NK-92 treated with Interleukin-12 subunit alpha and Interleukin-12 subunit beta, amount 100 ng/mL, for 24 hours (cell line): ENCODE measurements at regions not wholly inside any gene's neighbourhood (a gene's known extent, or its start where the extent isn't known, plus 50 kb on each side); places are given as distances from the start of the nearest gene placed in this dataset.

Experiments
- DNase-seq: peaks from one replicate; lab custom pipeline; 2025; lab: John Stamatoyannopoulos, UW

DNA sequence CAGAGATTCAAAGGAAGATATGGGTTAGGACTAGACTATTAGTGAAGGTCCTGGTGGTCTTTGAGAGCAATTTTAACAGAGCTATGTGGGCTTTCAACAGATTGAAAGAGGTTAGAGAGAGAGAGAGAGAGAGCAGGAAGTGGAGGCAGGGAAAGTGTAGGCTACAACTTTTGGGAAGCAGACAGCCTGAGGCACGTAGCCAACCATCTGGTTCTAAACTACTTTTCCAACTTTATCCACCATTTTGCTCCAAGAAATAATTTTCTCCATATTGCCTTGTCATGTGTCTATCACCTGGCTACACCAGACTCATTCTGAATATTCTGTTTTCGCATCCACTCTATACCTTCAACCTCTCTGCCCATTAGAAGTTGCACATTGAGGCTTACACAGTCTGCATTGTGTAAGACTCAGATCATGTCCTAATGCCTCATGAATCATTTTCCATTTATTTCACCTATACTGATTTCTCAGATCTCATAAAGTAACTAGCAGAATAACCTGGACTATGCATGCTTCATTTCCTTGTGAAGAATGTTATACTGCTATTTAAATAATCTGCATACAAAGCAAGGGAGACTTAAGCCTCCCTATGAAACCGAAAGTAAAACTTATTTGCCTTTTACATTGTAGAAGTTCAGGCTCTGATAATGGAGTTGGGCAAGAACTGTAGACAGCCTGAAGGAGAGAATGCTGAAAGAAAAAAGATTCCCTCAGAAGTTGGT is 235.6 kb downstream of the ELAVL2 start:
- no peak for DNase-seq

DNA sequence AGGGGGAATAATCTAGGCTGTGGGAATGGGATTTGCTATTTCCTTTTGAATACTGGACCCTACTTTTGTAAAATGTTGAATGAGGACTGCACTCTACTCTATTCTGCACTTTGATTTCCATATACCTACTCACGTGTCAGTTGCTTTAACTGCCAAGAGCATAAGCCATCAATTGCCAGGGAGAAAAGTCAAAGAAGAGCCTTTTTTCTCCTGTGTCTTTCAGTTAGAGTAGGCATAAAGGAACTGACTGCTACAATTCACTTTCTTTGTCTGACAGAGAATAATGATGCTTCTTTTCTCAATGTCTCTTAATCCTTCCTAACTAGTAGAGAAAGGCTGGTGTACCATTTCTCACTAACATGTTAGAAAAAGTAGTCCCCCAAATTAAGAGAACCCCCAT is 231.6 kb downstream of the ELAVL2 start:
- no peak for DNase-seq

DNA sequence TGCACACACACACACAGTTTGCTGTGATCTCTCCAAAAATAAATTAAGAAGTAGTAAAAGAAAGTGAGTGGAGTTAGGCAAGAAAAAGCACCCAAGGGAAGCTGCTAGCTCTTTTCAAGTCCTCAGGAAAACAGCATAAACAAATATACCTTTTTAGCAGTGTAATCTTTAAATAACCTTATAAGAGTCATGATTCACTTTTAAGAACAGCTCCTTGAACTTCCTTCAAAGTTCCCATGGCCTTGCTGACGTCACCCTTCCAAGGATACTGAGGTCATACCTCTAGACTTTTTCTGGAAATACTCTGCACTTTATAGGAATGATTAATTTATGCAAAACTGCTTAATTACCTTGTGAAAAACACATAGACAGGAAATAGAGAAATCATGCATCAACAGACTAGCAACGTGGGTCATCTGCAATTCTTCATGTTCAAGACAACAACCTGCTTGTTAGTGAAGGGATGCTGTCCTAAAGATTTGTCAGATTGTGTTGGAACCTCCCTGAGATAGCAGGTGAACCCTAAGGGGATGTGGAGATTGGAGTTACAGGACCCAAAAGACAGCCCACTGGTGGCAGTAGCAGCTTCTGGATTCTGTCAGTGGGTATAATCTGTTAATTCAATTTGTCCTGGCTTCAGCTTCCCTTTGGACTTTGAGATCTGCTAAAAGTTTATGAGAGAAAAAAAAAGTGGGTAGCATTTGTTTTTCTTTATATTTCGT is 229.0 kb downstream of the ELAVL2 start:
- no peak for DNase-seq

DNA sequence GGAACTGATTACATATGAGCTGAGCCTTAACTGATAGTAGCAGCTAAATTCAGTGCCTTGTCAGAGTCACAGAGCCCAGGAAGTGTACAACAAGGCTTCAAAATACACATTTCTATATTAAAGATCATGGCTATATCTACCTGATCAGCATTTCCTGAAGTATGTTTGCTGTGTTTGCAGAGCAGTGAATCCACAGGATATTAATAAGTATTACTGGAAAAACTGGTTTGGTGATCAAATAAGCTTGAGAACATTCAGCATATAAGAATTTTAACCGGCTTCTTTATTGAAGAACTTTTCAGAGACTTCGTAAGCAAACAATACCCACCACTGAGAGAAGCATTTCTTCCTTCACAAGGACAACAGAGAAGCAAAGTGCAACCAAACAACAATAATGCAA is 227.0 kb downstream of the ELAVL2 start:
- no peak for DNase-seq

DNA sequence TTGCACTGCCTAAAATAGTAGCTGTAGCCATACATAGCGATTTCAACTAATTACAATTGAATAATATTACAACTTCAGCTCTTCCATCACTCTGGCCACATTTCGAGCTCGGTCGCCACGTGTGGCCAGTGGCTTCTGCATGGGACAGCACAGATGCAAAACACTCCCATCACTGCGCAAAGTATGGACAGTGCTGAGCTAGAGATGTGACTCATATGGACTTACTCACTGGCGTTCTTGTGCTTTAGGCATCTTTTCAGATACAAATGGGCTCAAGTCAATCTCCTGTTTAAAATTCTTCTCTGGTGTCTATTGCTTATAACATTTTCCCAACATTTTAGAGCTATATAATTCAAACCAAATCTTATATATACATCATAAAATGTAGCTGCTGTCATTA is 222.7 kb downstream of the ELAVL2 start:
- no peak for DNase-seq

DNA sequence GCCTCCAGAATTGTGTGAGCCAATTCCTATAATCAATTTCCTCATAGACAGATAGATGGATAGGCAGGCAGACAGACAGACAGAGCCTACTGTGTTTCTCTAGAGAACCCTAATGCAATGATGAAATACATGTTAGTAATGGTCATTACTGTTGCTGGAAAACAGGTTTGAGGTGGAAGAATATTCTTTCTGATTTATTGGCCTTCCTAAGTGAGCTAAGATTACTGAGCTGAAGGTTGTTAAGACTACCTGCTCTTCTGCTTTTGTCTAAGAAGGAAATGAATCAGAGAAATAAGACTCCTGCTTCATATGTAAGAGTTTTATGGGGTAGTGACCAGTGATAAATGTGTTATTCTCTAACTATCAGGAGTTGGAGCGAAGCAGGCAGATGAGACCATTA is 219.9 kb downstream of the ELAVL2 start:
- no peak for DNase-seq

DNA sequence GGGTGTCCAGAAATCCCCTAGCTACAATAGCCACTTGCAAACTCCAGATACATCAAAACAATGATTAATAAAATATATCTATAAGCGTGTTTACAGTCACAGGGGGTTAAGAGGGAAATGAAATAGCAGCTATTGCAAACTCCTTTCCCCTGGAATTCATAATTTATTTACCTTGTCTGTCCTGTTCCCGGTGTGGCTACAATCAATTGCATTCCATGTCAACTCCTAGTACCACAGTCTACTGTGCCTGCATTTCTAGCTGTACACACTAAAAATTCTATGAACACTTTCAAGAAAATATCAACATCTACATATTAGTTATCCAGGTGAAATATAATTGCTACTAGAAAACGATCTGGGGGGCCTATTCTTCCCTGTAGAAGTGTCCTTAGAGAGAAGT is 217.6 kb downstream of the ELAVL2 start:
- no peak for DNase-seq

DNA sequence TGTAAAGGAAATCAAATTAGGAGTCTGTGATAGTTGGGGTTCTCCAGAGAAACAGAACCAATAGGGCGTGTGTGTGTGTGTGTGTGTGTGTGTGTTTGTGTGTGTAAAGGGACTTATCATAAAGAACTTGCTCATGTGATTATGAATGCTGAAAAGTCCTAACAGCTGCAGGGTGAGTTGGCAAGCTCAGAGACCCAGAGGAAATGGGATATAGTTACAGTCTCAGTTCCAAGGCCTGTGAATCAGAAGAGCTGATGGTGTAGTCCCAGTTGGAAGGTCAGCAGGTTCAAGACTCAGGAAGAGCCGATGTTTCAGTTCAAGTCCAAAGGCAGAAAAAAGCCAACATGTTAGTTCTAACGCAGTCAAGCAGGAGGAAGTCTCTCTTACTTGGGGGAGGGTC is 214.2 kb downstream of the ELAVL2 start:
- DNase-seq: no peak

DNA sequence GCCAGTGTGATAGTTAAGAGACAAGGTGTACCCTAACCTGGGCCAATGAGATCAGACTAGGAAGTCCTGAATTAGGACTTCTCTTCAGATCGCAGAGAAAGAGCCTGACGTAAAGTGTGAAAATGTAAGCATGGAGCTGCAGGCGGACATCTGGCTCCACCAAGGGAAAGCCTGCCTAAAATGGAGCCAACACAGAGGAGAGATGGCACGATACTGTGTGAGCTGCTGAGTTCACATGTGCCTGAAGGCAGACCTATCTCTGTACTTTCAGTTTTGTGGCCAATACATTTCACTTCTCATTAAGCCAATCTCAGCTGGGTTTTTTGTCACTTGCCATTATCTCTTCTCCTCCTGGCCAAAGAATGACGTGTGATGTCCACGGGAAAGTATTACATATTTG is 210.5 kb downstream of the ELAVL2 start:
- DNase-seq: no peak

DNA sequence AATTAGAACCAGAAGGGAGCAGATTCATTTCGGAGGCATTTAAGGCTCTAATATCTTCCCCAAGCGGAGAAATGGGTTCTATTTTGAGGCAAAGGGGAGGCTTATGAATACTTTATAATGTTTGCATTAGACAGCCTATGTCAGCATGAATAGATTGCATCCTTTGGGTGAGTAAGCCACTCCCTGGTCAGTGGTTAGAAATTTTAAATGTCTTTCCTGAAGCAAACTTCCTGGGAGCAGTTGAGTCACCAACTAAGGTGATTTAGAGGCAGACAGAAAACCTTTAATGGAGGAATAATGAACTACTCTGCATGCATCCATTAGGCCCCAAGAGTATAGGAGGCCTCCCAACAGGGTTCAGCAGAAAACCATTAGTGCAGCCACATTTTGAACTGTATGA is 204.9 kb downstream of the ELAVL2 start:
- DNase-seq: no peak

DNA sequence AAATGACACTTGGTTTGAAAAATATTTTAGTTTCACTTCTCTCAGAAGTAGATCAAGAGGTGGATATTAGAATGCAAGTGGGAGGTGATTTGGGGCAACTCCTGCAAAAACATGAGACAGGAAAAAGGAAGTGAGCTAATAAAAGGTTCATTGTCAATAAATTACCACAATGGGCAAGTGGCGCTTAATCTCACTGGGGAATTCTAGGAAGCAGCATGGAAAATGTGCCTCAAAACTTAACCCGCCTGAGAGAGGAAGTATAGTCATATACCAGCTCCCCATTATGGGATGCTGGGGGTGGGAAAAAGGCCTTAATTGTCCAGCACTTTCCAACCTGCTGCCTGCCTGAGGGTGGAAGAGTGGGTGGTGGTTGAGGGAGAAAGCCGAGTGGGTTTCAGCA is 204.1 kb downstream of the ELAVL2 start:
- no peak for DNase-seq

DNA sequence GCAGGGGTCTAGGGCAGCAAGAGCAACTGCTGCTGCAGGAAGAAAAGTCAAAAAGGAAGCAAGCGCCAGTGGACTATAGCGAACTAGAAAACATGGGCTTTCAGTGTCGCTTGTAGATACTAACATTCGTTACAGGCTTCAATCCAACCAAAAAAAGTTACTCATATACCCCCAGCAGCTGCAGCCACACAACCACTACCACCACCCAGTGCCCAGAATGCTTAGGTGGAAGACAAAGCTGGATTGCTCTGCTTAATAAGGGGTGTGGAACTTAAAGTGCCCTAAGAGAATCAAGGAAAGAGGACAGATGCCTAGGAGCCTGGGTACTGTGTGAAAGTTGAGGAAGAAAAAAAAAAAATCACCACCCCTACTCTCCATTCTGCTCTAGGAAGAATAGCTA is 203.6 kb downstream of the ELAVL2 start:
- DNase-seq: no peak

DNA sequence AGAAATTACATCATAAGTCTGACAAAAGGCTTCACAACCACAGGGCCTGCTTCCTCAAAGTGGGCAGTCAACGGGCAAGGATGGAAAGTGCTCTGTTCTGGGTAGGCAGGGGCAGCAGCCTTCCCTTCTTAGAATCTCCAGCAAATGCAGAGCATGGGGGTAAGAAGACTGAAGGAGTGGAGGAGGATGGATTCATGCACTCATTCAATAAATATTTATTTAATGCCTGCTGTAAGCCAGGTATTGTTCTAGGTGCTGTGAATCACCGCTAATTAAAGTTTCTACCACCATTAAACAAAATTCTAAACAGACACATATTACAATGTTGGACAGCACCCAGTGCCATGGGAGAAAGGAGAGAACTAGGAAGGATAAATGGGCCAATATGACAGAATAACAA is 195.6 kb downstream of the ELAVL2 start:
- no peak for DNase-seq

DNA sequence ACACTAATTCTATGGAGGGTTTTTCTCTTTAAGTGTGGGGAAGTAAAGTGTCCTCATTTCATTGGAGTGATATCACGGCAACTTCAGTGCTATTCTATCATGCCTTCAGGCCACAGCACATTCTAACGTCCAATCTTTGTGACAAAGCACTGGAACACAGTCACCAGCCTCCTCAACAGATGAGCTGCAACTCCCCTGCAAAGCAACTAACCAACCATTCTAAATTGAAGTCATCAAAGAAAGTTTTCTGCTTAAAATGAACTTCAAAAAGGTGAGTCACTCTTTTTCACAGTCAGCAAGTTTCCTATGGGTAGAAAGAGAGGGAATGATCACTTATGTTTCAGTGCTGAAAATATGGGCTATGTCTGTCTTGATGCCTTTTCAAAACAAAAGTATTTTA is 190.8 kb downstream of the ELAVL2 start:
- no peak for DNase-seq

DNA sequence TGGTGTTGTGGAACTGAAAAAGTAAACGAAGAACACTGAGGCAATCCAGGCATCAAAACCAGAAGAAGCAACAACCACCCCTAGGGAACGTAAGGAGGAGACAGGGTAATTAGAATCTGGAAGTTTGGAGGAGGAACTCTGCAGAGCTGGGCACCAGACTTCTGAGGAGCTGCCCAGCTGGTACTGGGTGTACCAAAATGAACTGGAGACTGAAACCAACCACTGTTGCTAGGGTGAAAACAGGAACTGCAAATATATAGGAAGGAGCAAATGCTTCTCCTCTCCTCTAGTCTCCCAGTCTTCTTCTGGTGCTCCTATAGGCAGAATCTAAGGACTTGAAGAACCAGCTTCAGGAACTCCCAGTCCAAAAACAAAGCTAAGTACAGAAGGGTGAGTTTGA is 189.8 kb downstream of the ELAVL2 start:
- no peak for DNase-seq

DNA sequence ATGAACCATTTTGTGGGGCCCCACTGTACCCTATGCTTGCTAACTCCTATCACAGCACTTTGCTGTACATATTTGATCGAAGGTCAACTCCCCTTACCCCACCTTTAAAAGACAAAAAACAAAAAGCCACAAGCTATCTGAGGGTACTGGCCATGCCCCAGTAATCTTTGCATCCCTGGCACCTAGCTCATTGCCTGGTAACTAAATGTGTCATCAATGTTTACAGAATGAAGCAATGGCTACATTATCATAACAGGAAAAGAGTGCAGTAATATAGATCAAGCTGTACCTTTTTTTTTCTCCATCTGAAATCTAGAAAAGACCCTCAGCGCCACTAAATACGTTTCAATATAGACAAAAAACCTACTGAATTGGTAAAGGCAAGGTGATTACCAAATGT is 188.0 kb downstream of the ELAVL2 start:
- DNase-seq: no peak

DNA sequence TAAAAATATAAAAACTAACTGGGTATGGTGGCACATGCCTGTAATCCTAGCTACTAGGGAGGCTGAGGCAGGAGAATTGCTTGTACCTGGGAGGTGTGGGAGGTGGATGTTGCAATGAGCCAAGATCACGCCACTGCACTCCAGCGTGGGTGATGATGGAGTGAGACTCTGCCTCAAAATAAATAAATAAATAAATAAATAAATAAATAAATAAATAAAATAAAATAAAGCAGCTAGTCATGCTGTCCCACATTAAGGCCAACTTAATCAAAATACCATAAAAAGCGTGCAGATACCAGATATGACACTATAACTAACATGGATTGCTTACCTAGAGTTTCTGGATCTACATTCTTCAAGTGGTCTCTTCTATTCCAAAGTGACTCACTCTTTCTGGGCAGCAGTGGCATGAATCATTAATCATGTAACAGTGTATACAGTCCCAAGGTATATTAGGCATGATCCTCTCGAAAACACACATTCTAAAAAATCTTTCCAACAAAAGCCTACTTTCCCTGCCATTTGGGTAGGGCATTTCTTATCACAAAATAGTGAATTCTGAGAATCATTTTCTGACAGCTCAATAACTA is 187.1 kb downstream of the ELAVL2 start:
- DNase-seq: no peak
